HCT116 (cell line): ENCODE measurements at regions not wholly inside any gene's neighbourhood (a gene's known extent, or its start where the extent isn't known, plus 50 kb on each side); places are given as distances from the start of the nearest gene placed in this dataset.

Experiments used
- ATAC-seq: fragments of 200-7000 bp; cut with Tn5 transposase; 2 replicates; pipeline ENCODE4 v1.9.1; 2020; ENCODE audit warnings: mild to moderate bottlenecking, moderate library complexity
- BruUV-seq: library from RNA; stranded (reverse); fragments of 400-500 nt; replicated peaks from 2 replicates; lab custom pipeline; 2021; lab: Mats Ljungman, UMichigan
- CTCF ChIA-PET: fragments of 300-600 bp; sonication (Branson Sonifier 250); formaldehyde crosslinking; loops from one replicate; lab custom pipeline; 2021; ENCODE audit warnings: antibody characterized with exemption; lab: Charles Lee
- POLR2A ChIA-PET: fragments of 300-600, 350-600 bp; sonication (Branson Sonifier 250); formaldehyde crosslinking; loops from one replicate; lab custom pipeline; 2021; ENCODE audit warnings: antibody characterized with exemption; lab: Charles Lee
- RAD21 ChIA-PET, 2 experiments: fragments of 300-600 bp; sonication (Branson Sonifier 250); formaldehyde crosslinking; loops; one replicate each; lab custom pipeline; 2023; ENCODE audit warnings: low total read pairs in 2 of 2; ENCODE audit not compliant: uncharacterized antibody in 2 of 2, unreplicated experiment in 2 of 2, low non-redundant PET in 1 of 2; lab: Charles Lee
- DNase-seq: peaks from one replicate; pipeline ENCODE4 v3.0.0-alpha.2; 2010; ENCODE audit warnings: low read depth, low spot score
- H2AFZ ChIP-seq: fragments of 200-600 bp; shearing (Covaris generic), sonication (generic); 2 replicates; pipeline ENCODE4 v1.6.1; 2017; ENCODE audit warnings: low read depth, mixed run types, mixed read lengths, antibody characterized with exemption, low read length; ENCODE audit not compliant: poor library complexity, severe bottlenecking
- H3K27ac ChIP-seq: 2 replicates; pipeline ENCODE4 v1.5.1; 2012; ENCODE audit warnings: low read depth, low read length
- H3K27me3 ChIP-seq: fragments of 200-600 bp; sonication (generic); 2 replicates; pipeline ENCODE4 v1.6.1; 2016; ENCODE audit warnings: mixed run types, low read length, mixed read lengths; ENCODE audit not compliant: insufficient read depth
- H3K36me3 ChIP-seq, 2 experiments: fragments of 200-500 bp in 1 of 2; fragments of 200-600 bp in 1 of 2; sonication (Bioruptor generic) in 1 of 2; sonication (generic) in 1 of 2; 2 replicates each; pipeline versions ENCODE4 v1.5.1 to v1.6.1; 2014 to 2016; ENCODE audit warnings: low read length in 2 of 2, inconsistent platforms in 1 of 2, mixed read lengths in 1 of 2, mixed run types in 1 of 2; ENCODE audit not compliant: insufficient read depth in 2 of 2, control insufficient read depth in 1 of 2
- H3K4me1 ChIP-seq, 2 experiments: fragments of 200-600 bp in 1 of 2; sonication (generic) in 1 of 2; 2 replicates each; pipeline versions ENCODE4 v1.5.1 to v1.6.1; 2012 to 2017; ENCODE audit warnings: low read length in 2 of 2, inconsistent platforms in 1 of 2, mild to moderate bottlenecking in 1 of 2, mixed read lengths in 1 of 2, mixed run types in 1 of 2, moderate library complexity in 1 of 2; ENCODE audit not compliant: insufficient read depth in 2 of 2, control insufficient read depth in 1 of 2
- H3K4me2 ChIP-seq: fragments of 200-600 bp; sonication (generic); 2 replicates; pipeline ENCODE4 v1.6.1; 2017; ENCODE audit warnings: mixed run types, low read length, mixed read lengths
- H3K4me3 ChIP-seq, 2 experiments: fragments of 200-600 bp in 1 of 2; sonication (generic) in 1 of 2; replicated peaks in 1 of 2; 2 replicates each; pipeline ENCODE4 v1.5.1; 2011 to 2016; ENCODE audit warnings: low read length in 2 of 2, control low read depth in 1 of 2, low read depth in 1 of 2, mild to moderate bottlenecking in 1 of 2, mixed read lengths in 1 of 2, mixed run types in 1 of 2
- H3K79me2 ChIP-seq: fragments of 200-600 bp; sonication (generic); 2 replicates; pipeline ENCODE4 v1.6.1; 2017; ENCODE audit warnings: mild to moderate bottlenecking, mixed run types, low read length, moderate library complexity, mixed read lengths; ENCODE audit not compliant: insufficient read depth
- H3K9ac ChIP-seq: fragments of 200-600 bp; sonication (generic); 2 replicates; pipeline ENCODE4 v1.6.1; 2016; ENCODE audit warnings: low read length, mixed read lengths
- H3K9me2 ChIP-seq: fragments of 200-600 bp; sonication (generic), shearing (Covaris generic); 2 replicates; pipeline ENCODE4 v1.6.1; 2017; ENCODE audit warnings: mixed run types, mild to moderate bottlenecking, moderate library complexity; ENCODE audit not compliant: insufficient read depth
- H3K9me3 ChIP-seq, 2 experiments: fragments of 200-500 bp in 1 of 2; fragments of 200-600 bp in 1 of 2; sonication (Bioruptor generic) in 1 of 2; sonication (generic) in 1 of 2; 2 replicates each; pipeline ENCODE4 v1.6.1; 2014 to 2017; ENCODE audit warnings: low read length in 2 of 2, mixed read lengths in 2 of 2, inconsistent platforms in 1 of 2, low read depth in 1 of 2, mild to moderate bottlenecking in 1 of 2, mixed run types in 1 of 2, moderate library complexity in 1 of 2; ENCODE audit not compliant: control insufficient read depth in 1 of 2, insufficient read depth in 1 of 2
- H4K20me1 ChIP-seq: fragments of 200-600 bp; sonication (generic), shearing (Covaris generic); 2 replicates; pipeline ENCODE4 v1.6.1; 2017; ENCODE audit warnings: mixed run types, mild to moderate bottlenecking, moderate library complexity; ENCODE audit not compliant: insufficient read depth
- CEBPB ChIP-seq: IDR thresholded peaks from 2 replicates; pipeline ENCODE4 v1.6.1; 2012; ENCODE audit warnings: low read depth
- EZH2phosphoT487 ChIP-seq: fragments of 200-600 bp; IDR thresholded peaks from 2 replicates; pipeline ENCODE4 v1.6.1; 2018; ENCODE audit warnings: antibody characterized with exemption, borderline replicate concordance
- FOSL1 ChIP-seq: IDR thresholded peaks from 2 replicates; pipeline ENCODE4 v1.6.1; 2012; ENCODE audit warnings: low read depth
- JUND ChIP-seq: IDR thresholded peaks from 2 replicates; pipeline ENCODE4 v1.6.1; 2012
- MAX ChIP-seq: IDR thresholded peaks from 2 replicates; pipeline ENCODE4 v1.6.1; 2012
- POLR2A ChIP-seq: IDR thresholded peaks from 2 replicates; pipeline ENCODE4 v1.7.0; 2011; ENCODE audit warnings: borderline replicate concordance; ENCODE audit not compliant: insufficient read depth, insufficient read length; ENCODE audit errors: extremely low read depth
- SP1 ChIP-seq: IDR thresholded peaks from 2 replicates; pipeline ENCODE4 v1.6.1; 2012; ENCODE audit warnings: low read depth
- TCF7L2 ChIP-seq: IDR thresholded peaks from 2 replicates; pipeline ENCODE4 v1.7.0; 2011; ENCODE audit warnings: borderline replicate concordance, inconsistent platforms; ENCODE audit not compliant: insufficient read depth, insufficient read length; ENCODE audit errors: extremely low read depth
- ZBTB33 ChIP-seq: IDR thresholded peaks from 2 replicates; pipeline ENCODE4 v1.6.1; 2011; ENCODE audit warnings: mild to moderate bottlenecking, low read length, moderate library complexity; ENCODE audit not compliant: insufficient replicate concordance; ENCODE audit errors: extremely low read depth
- ZNF274 ChIP-seq: fragments of 200-500 bp; sonication (Bioruptor generic); IDR thresholded peaks from 2 replicates; pipeline ENCODE4 v1.6.1; 2014; ENCODE audit warnings: mild to moderate bottlenecking, low read depth, low read length, inconsistent platforms
- intact Hi-C: fragments of 100-400 bp; cut with micrococcal nuclease; formaldehyde crosslinking; loops from 2 replicates; pipeline ENCODE4 v1.10.0; 2022

DNA sequence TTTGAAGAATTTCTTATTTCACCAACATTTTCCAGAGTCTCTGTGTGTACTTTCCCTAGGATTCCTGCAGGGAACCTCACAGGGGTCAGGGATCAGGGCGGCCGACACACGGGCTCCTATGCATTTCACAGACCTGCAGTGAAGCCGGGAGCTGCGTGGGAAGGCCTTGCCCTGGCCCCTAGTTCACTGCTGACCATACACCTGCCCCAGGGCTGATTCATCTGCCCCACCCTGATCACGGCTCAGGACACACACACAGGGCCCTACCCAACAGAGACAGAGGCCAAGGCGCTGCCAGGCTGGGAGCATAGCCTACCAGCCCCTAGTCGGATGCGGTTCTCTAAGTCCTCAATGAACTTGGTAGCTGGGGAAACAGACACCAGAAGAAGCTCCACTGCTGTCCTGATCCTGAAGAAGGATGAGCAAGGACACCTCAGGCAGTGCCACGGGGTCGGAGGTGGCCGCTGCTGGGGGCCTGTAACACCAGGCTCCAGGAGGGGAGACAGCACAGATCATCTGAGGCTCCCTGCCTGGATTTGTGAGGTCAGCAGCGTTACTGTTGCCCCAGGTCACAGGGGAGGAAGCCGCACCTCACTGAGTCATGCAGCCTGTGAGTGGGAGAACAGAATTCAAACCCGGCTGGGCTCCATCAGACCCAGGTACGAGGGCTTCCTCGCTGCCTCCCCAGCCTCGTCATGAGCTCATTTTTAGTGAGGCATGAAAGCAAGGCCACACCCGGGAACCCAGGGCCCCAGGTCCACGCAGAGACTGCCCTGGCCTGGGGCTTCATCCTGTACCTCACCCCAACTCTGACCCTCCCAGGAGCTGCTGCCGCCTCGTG is 278.8 kb upstream of the PPP2R2D start:
- ATAC-seq: peak; percentile 78

DNA sequence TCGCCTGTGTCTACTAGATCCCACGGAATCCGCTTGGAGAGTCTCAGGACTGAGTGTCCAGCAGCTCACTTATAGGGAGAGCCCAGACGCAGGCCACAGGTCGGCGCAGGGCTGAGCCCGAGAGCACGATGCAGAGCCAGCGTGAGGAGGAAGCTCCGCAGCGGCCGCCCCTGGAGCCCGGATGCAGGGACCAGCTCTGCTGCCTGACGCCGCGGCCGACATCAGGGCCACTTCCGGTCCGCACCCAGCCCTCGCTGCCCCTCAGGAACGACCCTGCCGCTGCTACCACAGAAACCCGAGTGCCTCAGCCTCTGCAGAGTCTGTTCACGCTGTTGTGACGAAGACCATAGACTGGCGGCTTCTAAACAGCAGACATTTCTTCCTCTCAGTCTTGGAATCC is 275.8 kb upstream of the PPP2R2D start:
- TF ChIP-seq TCF7L2: no peak
- no peak for TF ChIP-seq ZBTB33
- TF ChIP-seq JUND: no peak
- no peak for TF ChIP-seq SP1
- no peak for TF ChIP-seq FOSL1
- no peak for TF ChIP-seq CEBPB
- no peak for TF ChIP-seq EZH2phosphoT487
- no peak for TF ChIP-seq ZNF274
- no peak for TF ChIP-seq POLR2A
- no peaks in the 10 kb centered on the region for H3K9me3 ChIP-seq
- ChIA-PET RAD21 (no interaction called here), CTCF (no interaction called here), POLR2A (no interaction called here)
- no peak overlapping the region for H2AFZ ChIP-seq
- no peaks in the 10 kb centered on the region for H3K9me2 ChIP-seq
- 0 out of 2 replicates have a peak, but pooled peaks cover 3% of the 10 kb centered on the region for H3K27me3 ChIP-seq
- no peak overlapping the region for H3K27ac ChIP-seq
- no peak overlapping the region for H3K4me3 ChIP-seq
- no TSS peak for BruUV-seq
- H3K79me2 ChIP-seq: no peaks in the 10 kb centered on the region
- no peak overlapping the region for H3K4me2 ChIP-seq
- DNase-seq (no peak), ATAC-seq (no peak)
- H3K4me1 ChIP-seq: peaks cover 0 to 12% of the 10 kb centered on the region in 2 experiments; a peak in 2 of 4 replicates
- H4K20me1 ChIP-seq: no peaks in the 10 kb centered on the region
- intact Hi-C loops: no loop called here
- no peaks in the 10 kb centered on the region for H3K36me3 ChIP-seq
- no peak overlapping the region for H3K9ac ChIP-seq

More for the DNA sequence above, 278.8 kb upstream of the PPP2R2D start:
- no peak overlapping the region for H2AFZ ChIP-seq
- intact Hi-C loops: no loop called here
- DNase-seq: peak; percentile 1
- H3K36me3 ChIP-seq: no peaks in the 10 kb centered on the region
- H3K79me2 ChIP-seq: no peaks in the 10 kb centered on the region
- ChIA-PET RAD21 (no interaction called here), CTCF (no interaction called here), POLR2A (no interaction called here)
- H4K20me1 ChIP-seq: no peaks in the 10 kb centered on the region
- no peaks in the 10 kb centered on the region for H3K9me2 ChIP-seq
- no TSS peak for BruUV-seq
- TF ChIP-seq SP1 (peak; percentile 15; the same call in 1 of the 2 replicates), MAX (no peak)
- TF ChIP-seq, all 23 proteins: peak for 1
- Histone ChIP-seq H3K4me3 (no peak overlapping the region), H3K27me3 (no peaks in the 10 kb centered on the region), H3K27ac (no peak overlapping the region), H3K9ac (no peak overlapping the region), H3K9me3 (no peaks in the 10 kb centered on the region), H3K4me2 (peak overlapping the region; percentile 52), H3K4me1 (peaks cover 0 to 12% of the 10 kb centered on the region in 2 experiments; a peak in 2 of 4 replicates)
